ENCODE measurements at regions not wholly inside any gene's neighbourhood (a gene's known extent, or its start where the extent isn't known, plus 50 kb on each side); places are given as distances from the start of the nearest gene placed in this dataset.

GRCh38 chr21:35829067-35829466 is 231.3 kb downstream of the SETD4 start:
- H3K9me3 Mint-ChIP-seq, result no peaks in the 10 kb centered on the region
- H3K27me3 Mint-ChIP-seq (ENCODE audit: low read depth in 2 of 2), result peaks cover 23 to 30% of the 10 kb centered on the region in 2 donors
- Histone ChIP-seq H3K27me3 (ENCODE audit: control insufficient read depth, insufficient read depth, low read length) (no peaks in the 10 kb centered on the region), H3K27ac (ENCODE audit: low read length) (no peak overlapping the region), H3K4me1 (ENCODE audit: control insufficient read depth, insufficient read depth, low read length) (no peaks in the 10 kb centered on the region), H3K4me3 (ENCODE audit: low read length) (no peak overlapping the region), H3K9me3 (ENCODE audit: control insufficient read depth, insufficient read depth, low read length) (no peaks in the 10 kb centered on the region), H3K36me3 (ENCODE audit: control insufficient read depth, insufficient read depth, low read length) (no peaks in the 10 kb centered on the region)
- H3K27ac Mint-ChIP-seq, result no peak overlapping the region
- H3K36me3 Mint-ChIP-seq, result no peaks in the 10 kb centered on the region
- intact Hi-C loops (cut with micrococcal nuclease), result no loop called here
- peaks cover 0 to 6% of the 10 kb centered on the region in 2 donors for H3K4me1 Mint-ChIP-seq
- no peak overlapping the region for H3K4me3 Mint-ChIP-seq
- DNase-seq, result no peak
- no peak for TF ChIP-seq CTCF (IDR thresholded peaks at IDR 0.05)
- peak in 1 of 3 donors; percentile 26 for ATAC-seq
- WGBS (ENCODE audit: insufficient coverage), result 21% methylated on average over 5 of the region's 5 CpGs

DNA sequence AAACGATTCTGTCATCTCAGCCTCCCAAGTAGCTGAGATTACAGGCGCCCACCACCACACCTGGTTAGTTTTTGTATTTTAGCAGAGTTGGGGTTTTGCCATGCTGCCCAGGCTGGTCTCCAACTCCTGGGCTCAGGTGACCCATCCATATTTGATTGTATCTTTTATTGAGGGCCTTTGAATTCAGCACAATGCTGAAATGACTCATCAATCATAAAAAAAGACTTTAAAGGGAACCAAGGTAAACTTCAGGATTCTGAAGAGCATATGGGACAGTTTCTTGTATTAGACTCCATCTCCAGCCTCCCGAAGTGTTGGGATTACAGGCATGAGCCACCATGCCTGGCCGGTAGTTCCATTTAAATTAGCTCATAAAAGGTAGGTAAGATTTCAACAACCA is 232.2 kb downstream of the SETD4 start:
- Histone ChIP-seq H3K4me3 (ENCODE audit: low read length) (no peak overlapping the region), H3K4me1 (ENCODE audit: control insufficient read depth, insufficient read depth, low read length) (no peaks in the 10 kb centered on the region), H3K36me3 (ENCODE audit: control insufficient read depth, insufficient read depth, low read length) (no peaks in the 10 kb centered on the region), H3K27ac (ENCODE audit: low read length) (no peak overlapping the region), H3K27me3 (ENCODE audit: control insufficient read depth, insufficient read depth, low read length) (no peaks in the 10 kb centered on the region), H3K9me3 (ENCODE audit: control insufficient read depth, insufficient read depth, low read length) (no peaks in the 10 kb centered on the region)
- intact Hi-C loops (cut with micrococcal nuclease), result no loop called here
- Mint-ChIP-seq H3K27me3 (ENCODE audit: low read depth in 2 of 2) (peaks cover 30 to 39% of the 10 kb centered on the region in 2 donors), H3K4me3 (no peak overlapping the region), H3K36me3 (no peaks in the 10 kb centered on the region), H3K9me3 (no peaks in the 10 kb centered on the region), H3K4me1 (peaks cover 0 to 10% of the 10 kb centered on the region in 2 donors), H3K27ac (no peak overlapping the region)
- no peak for DNase-seq
- WGBS (ENCODE audit: insufficient coverage), result 92% methylated on average over 4 of the region's 4 CpGs
- no peak for TF ChIP-seq CTCF (IDR thresholded peaks at IDR 0.05)
- no peak for ATAC-seq

GRCh38 chr21:35827004-35827403 is 233.3 kb downstream of the SETD4 start:
- no peak overlapping the region for H3K4me3 Mint-ChIP-seq
- Histone ChIP-seq H3K27ac (ENCODE audit: low read length) (no peak overlapping the region), H3K27me3 (ENCODE audit: control insufficient read depth, insufficient read depth, low read length) (no peaks in the 10 kb centered on the region), H3K36me3 (ENCODE audit: control insufficient read depth, insufficient read depth, low read length) (no peaks in the 10 kb centered on the region), H3K9me3 (ENCODE audit: control insufficient read depth, insufficient read depth, low read length) (no peaks in the 10 kb centered on the region), H3K4me3 (ENCODE audit: low read length) (no peak overlapping the region), H3K4me1 (ENCODE audit: control insufficient read depth, insufficient read depth, low read length) (no peaks in the 10 kb centered on the region)
- H3K27me3 Mint-ChIP-seq (ENCODE audit: low read depth in 2 of 2), result peaks cover 31 to 41% of the 10 kb centered on the region in 2 donors
- no peak overlapping the region for H3K27ac Mint-ChIP-seq
- H3K9me3 Mint-ChIP-seq, result no peaks in the 10 kb centered on the region
- WGBS (ENCODE audit: insufficient coverage), result no CpG with 5 or more reads among the region's 1 CpG
- H3K4me1 Mint-ChIP-seq, result peaks cover 0 to 10% of the 10 kb centered on the region in 2 donors
- ATAC-seq (no peak), DNase-seq (no peak)
- no peak for TF ChIP-seq CTCF (IDR thresholded peaks at IDR 0.05)
- H3K36me3 Mint-ChIP-seq, result no peaks in the 10 kb centered on the region
- intact Hi-C loops (cut with micrococcal nuclease), result no loop called here

Data from natural killer cell (primary cell).